PC-9 (cell line): ENCODE measurements at regions not wholly inside any gene's neighbourhood (a gene's known extent, or its start where the extent isn't known, plus 50 kb on each side); places are given as distances from the start of the nearest gene placed in this dataset.

Source experiments
- BruUV-seq: library from RNA; stranded (reverse); fragments of 400-500 nt; replicated peaks from 2 replicates; lab custom pipeline; 2021; lab: Mats Ljungman, UMichigan
- CTCF ChIA-PET: fragments of 300-600 bp; sonication (Branson Sonifier 250); formaldehyde crosslinking; loops from one replicate; lab custom pipeline; 2022; ENCODE audit warnings: antibody characterized with exemption; lab: Charles Lee
- POLR2A ChIA-PET: fragments of 300-600 bp; sonication (Branson Sonifier 250); formaldehyde crosslinking; loops from one replicate; lab custom pipeline; 2022; ENCODE audit warnings: antibody characterized with exemption; ENCODE audit not compliant: unreplicated experiment; lab: Charles Lee
- DNase-seq, 2 experiments: peaks; one replicate each; pipeline versions ENCODE4 v3.0.0 to v3.0.0-alpha.2; 2015 to 2022; ENCODE audit warnings: mixed read lengths in 1 of 2
- H2AFZ ChIP-seq: fragments of 200-600 bp; sonication (generic); 2 replicates; pipeline ENCODE4 v1.8.1; 2017; ENCODE audit warnings: antibody characterized with exemption
- H3F3A ChIP-seq: fragments of 200-600 bp; sonication (generic); 2 replicates; pipeline ENCODE4 v1.8.1; 2017; ENCODE audit warnings: antibody characterized with exemption, mild to moderate bottlenecking, low read depth; ENCODE audit not compliant: insufficient read depth
- H3K27ac ChIP-seq: fragments of 200-600 bp; sonication (generic); 2 replicates; pipeline ENCODE4 v1.6.1; 2016; ENCODE audit warnings: mixed run types
- H3K27me3 ChIP-seq: fragments of 200-600 bp; sonication (generic); 2 replicates; pipeline ENCODE4 v1.6.1; 2016; ENCODE audit warnings: low read depth, mixed run types; ENCODE audit not compliant: insufficient read depth
- H3K36me3 ChIP-seq: fragments of 200-600 bp; sonication (generic); 2 replicates; pipeline ENCODE4 v1.6.1; 2016; ENCODE audit warnings: low read depth, mixed run types
- H3K4me1 ChIP-seq: fragments of 200-600 bp; sonication (generic); replicated peaks from 2 replicates; pipeline ENCODE4 v1.6.1; 2016; ENCODE audit warnings: mixed run types; ENCODE audit not compliant: insufficient read depth
- H3K4me2 ChIP-seq: fragments of 200-600 bp; sonication (generic); 2 replicates; pipeline ENCODE4 v1.6.1; 2017; ENCODE audit warnings: mixed run types
- H3K4me3 ChIP-seq: fragments of 200-600 bp; sonication (generic); 2 replicates; pipeline ENCODE4 v1.6.1; 2016; ENCODE audit warnings: mixed run types
- H3K79me2 ChIP-seq: fragments of 200-600 bp; sonication (generic); 2 replicates; pipeline ENCODE4 v1.6.1; 2017; ENCODE audit warnings: low read depth, mixed run types
- H3K9me2 ChIP-seq: fragments of 200-600 bp; sonication (generic); 2 replicates; pipeline ENCODE4 v1.8.1; 2017; ENCODE audit warnings: mild to moderate bottlenecking; ENCODE audit not compliant: insufficient read depth
- H3K9me3 ChIP-seq: fragments of 200-600 bp; sonication (generic); 2 replicates; pipeline ENCODE4 v1.8.1; 2016; ENCODE audit warnings: low read depth; ENCODE audit not compliant: insufficient read depth
- H4K20me1 ChIP-seq: fragments of 200-600 bp; sonication (generic); 2 replicates; pipeline ENCODE4 v1.8.1; 2017; ENCODE audit not compliant: insufficient read depth
- EZH2 ChIP-seq: fragments of 200-600 bp; sonication (generic); IDR thresholded peaks from 2 replicates; pipeline ENCODE4 v1.8.0; 2017; ENCODE audit warnings: antibody characterized with exemption, low read depth
- intact Hi-C: fragments of 100-400 bp; cut with micrococcal nuclease; formaldehyde crosslinking; loops from one replicate; pipeline ENCODE4 v1.10.0; 2022; ENCODE audit not compliant: unreplicated experiment
- TF ChIP-seq, protein P1 (sequence below): fragments of 200-600 bp; sonication (generic); conservative IDR thresholded peaks from 2 replicates; pipeline ENCODE4 v1.6.1; 2017; ENCODE audit warnings: mixed run types, antibody characterized with exemption, mild to moderate bottlenecking, moderate library complexity

DNA sequence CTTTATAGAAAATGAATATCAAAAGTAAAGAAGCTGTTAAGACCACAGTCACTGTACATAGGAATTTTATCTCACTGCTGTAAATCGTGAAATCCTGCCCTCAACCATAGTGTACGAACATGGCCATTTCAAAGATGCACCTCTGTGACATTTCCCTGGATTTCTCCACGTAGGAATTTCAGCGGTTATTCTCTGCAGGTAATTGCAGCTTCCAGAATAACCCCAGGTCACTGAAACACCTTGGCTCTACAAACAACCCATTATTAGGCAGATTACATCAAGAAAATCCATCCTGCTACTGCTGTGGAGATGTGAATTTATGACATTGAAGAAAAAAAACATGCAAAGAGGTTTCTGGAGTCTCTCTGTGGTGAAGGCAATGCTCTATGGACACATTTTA, 196.2 kb upstream of the USP25 start:
- BruUV-seq, result no TSS peak
- Histone ChIP-seq H3K79me2 (no peaks in the 10 kb centered on the region), H3F3A (no peaks in the 10 kb centered on the region), H3K4me1 (no peaks in the 10 kb centered on the region), H3K4me3 (no peak overlapping the region), H3K36me3 (no peaks in the 10 kb centered on the region), H3K27me3 (no peaks in the 10 kb centered on the region), H3K9me2 (no peaks in the 10 kb centered on the region), H4K20me1 (no peaks in the 10 kb centered on the region), H3K4me2 (no peak overlapping the region), H3K27ac (no peak overlapping the region), H3K9me3 (no peaks in the 10 kb centered on the region), H2AFZ (no peak overlapping the region)
- TF ChIP-seq EZH2, result no peak
- TF ChIP-seq, protein P1, sequence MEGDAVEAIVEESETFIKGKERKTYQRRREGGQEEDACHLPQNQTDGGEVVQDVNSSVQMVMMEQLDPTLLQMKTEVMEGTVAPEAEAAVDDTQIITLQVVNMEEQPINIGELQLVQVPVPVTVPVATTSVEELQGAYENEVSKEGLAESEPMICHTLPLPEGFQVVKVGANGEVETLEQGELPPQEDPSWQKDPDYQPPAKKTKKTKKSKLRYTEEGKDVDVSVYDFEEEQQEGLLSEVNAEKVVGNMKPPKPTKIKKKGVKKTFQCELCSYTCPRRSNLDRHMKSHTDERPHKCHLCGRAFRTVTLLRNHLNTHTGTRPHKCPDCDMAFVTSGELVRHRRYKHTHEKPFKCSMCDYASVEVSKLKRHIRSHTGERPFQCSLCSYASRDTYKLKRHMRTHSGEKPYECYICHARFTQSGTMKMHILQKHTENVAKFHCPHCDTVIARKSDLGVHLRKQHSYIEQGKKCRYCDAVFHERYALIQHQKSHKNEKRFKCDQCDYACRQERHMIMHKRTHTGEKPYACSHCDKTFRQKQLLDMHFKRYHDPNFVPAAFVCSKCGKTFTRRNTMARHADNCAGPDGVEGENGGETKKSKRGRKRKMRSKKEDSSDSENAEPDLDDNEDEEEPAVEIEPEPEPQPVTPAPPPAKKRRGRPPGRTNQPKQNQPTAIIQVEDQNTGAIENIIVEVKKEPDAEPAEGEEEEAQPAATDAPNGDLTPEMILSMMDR, result no peak
- intact Hi-C loops, result no loop called here
- CTCF ChIA-PET, result no interaction called here
- POLR2A ChIA-PET, result no interaction called here
- no peak for DNase-seq

DNA sequence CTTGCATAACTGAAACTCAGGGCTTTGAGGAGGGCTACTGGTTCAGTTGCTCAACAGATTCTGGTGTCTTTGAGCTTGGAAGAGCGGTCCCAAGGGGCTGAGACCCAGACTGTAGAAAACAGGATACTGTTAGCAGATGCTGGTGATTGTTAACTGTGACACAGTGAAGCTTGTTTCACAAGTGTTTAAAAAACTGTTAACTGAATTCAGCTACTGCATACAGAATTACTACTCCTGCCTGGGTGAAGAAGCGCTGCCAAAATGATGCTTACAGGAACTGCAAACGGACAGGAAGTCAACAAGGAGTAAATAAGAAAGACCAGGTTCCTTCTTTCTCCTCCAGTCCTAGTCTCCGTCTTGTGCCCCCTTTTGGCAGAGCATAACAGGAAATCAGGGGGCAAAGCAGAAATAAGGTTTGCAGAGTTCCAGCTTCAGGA, 195.3 kb upstream of the USP25 start:
- no peaks in the 10 kb centered on the region for H3K36me3 ChIP-seq
- H2AFZ ChIP-seq, result no peak overlapping the region
- BruUV-seq, result no TSS peak
- no peaks in the 10 kb centered on the region for H4K20me1 ChIP-seq
- intact Hi-C loops, result no loop called here
- H3K9me3 ChIP-seq, result no peaks in the 10 kb centered on the region
- no peaks in the 10 kb centered on the region for H3F3A ChIP-seq
- POLR2A ChIA-PET, result no interaction called here
- H3K4me1 ChIP-seq, result no peaks in the 10 kb centered on the region
- H3K4me3 ChIP-seq, result no peak overlapping the region
- no peak overlapping the region for H3K27ac ChIP-seq
- DNase-seq, result no peak
- H3K79me2 ChIP-seq, result no peaks in the 10 kb centered on the region
- TF ChIP-seq EZH2, result no peak
- TF ChIP-seq, protein P1, result no peak
- no peaks in the 10 kb centered on the region for H3K9me2 ChIP-seq
- H3K4me2 ChIP-seq, result no peak overlapping the region
- H3K27me3 ChIP-seq, result no peaks in the 10 kb centered on the region
- CTCF ChIA-PET, result no interaction called here

DNA sequence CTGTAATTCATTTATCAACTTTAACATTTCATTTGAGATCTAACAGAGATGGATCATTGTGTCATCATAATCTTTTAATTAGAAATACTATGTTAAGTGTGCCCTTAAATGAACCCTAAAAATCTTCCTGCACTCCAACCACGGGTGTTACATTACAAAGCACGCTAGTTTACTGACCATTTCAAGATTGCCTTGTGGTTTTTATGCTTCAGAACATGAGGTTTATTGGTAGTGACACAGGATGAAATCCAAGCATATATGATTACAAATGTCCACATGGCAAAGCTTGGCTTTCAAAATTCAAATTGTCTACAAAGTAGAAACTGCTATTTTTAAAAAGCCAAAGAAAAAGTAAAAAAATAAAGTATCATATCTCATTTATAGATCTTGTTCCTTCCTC, 190.4 kb upstream of the USP25 start:
- intact Hi-C loops, result no loop called here
- BruUV-seq, result no TSS peak
- Histone ChIP-seq H3K36me3 (no peaks in the 10 kb centered on the region), H3K27me3 (no peaks in the 10 kb centered on the region), H3K27ac (no peak overlapping the region), H3K4me3 (no peak overlapping the region), H2AFZ (no peak overlapping the region), H3F3A (no peaks in the 10 kb centered on the region), H3K79me2 (no peaks in the 10 kb centered on the region), H3K4me1 (no peaks in the 10 kb centered on the region), H3K9me3 (no peaks in the 10 kb centered on the region), H3K4me2 (no peak overlapping the region), H3K9me2 (no peaks in the 10 kb centered on the region), H4K20me1 (no peaks in the 10 kb centered on the region)
- TF ChIP-seq, protein P1, result no peak
- TF ChIP-seq EZH2, result no peak
- CTCF ChIA-PET, result interaction anchor here (0.5 kb wide), 1 partner anchor 130 kb away, joined by 3 read pairs; no protein-coding TSS in a partner anchor
- POLR2A ChIA-PET, result no interaction called here
- no peak for DNase-seq
